HG03175 (cell line): ENCODE measurements at regions not wholly inside any gene's neighbourhood (a gene's known extent, or its start where the extent isn't known, plus 50 kb on each side); places are given as distances from the start of the nearest gene placed in this dataset.
"Not testable (repeated sequence)": the region's sequence is repeated elsewhere in the genome, so short reads cannot be mapped to it uniquely, and the experiment has no call there.

Experiments
- ATAC-seq: cut with Tn5 transposase; IDR thresholded peaks from one replicate; pipeline ENCODE4 v1.9.1; 2021; ENCODE audit warnings: mild to moderate bottlenecking, moderate library complexity; ENCODE audit not compliant: unreplicated experiment

GRCh38 chr18:1039421-1039820 is 134.8 kb downstream of the ADCYAP1 start:
- no peak for ATAC-seq

- not testable (repeated sequence) for ATAC-seq
These were observed 138.4 kb downstream of the ADCYAP1 start for GRCh38 chr18:1043039-1043438.

GRCh38 chr18:1045658-1046057 is 141.0 kb downstream of the ADCYAP1 start:
- no peak for ATAC-seq

GRCh38 chr18:1047406-1047805 is 142.7 kb downstream of the ADCYAP1 start:
- ATAC-seq = no peak

- no peak for ATAC-seq
These were observed 143.4 kb downstream of the ADCYAP1 start for GRCh38 chr18:1048032-1048431.

- no peak for ATAC-seq
These were observed 144.5 kb downstream of the ADCYAP1 start for GRCh38 chr18:1049173-1049572.

- ATAC-seq = no peak
These were observed 145.5 kb downstream of the ADCYAP1 start for GRCh38 chr18:1050012-1050657.

- no peak for ATAC-seq
These were observed 147.6 kb downstream of the ADCYAP1 start for GRCh38 chr18:1052301-1052700.

- no peak for ATAC-seq
These were observed 149.0 kb downstream of the ADCYAP1 start for GRCh38 chr18:1053331-1054315.

- no peak for ATAC-seq
These were observed 151.7 kb downstream of the ADCYAP1 start for GRCh38 chr18:1056404-1056803.

GRCh38 chr18:1057367-1057766 is 152.7 kb downstream of the ADCYAP1 start:
- ATAC-seq = no peak

- ATAC-seq = no peak
These were observed 157.9 kb downstream of the ADCYAP1 start for GRCh38 chr18:1062588-1062987.

GRCh38 chr18:1075322-1075721 is 170.7 kb downstream of the ADCYAP1 start:
- no peak for ATAC-seq

- ATAC-seq = no peak
These were observed 171.2 kb downstream of the ADCYAP1 start for GRCh38 chr18:1075876-1076275.

- no peak for ATAC-seq
These were observed 173.6 kb downstream of the ADCYAP1 start for GRCh38 chr18:1078301-1078700.

- not testable (repeated sequence) for ATAC-seq
These were observed 179.0 kb downstream of the ADCYAP1 start for GRCh38 chr18:1083675-1084074.

- ATAC-seq = no peak
These were observed 186.1 kb downstream of the ADCYAP1 start for GRCh38 chr18:1090758-1091157.

- ATAC-seq = no peak
These were observed 187.6 kb downstream of the ADCYAP1 start for GRCh38 chr18:1092228-1092627.

GRCh38 chr18:1094409-1094808 is 189.7 kb downstream of the ADCYAP1 start:
- ATAC-seq = no peak

- ATAC-seq = not testable (repeated sequence)
These were observed 193.5 kb downstream of the ADCYAP1 start for GRCh38 chr18:1097991-1098735.

GRCh38 chr18:1102848-1103247 is 198.2 kb downstream of the ADCYAP1 start:
- no peak for ATAC-seq
